Body of pancreas (tissue), 4 donors: ENCODE measurements at regions not wholly inside any gene's neighbourhood (a gene's known extent, or its start where the extent isn't known, plus 50 kb on each side); places are given as distances from the start of the nearest gene placed in this dataset.

Experiments used
- POLR2A ChIP-seq, 3 donors: fragments of 450-650 bp; IDR thresholded peaks; one replicate each; pipeline ENCODE4 v1.6.1; 2016; ENCODE audit warnings: antibody characterized with exemption in 3 of 3, mild to moderate bottlenecking in 2 of 3
- TF ChIP-seq, protein P1 (sequence below), 7 experiments: fragments of 450-650 bp in 4 of 7; fragments of 200-600 bp in 3 of 7; sonication (generic) in 3 of 7; IDR thresholded peaks; one replicate each; pipeline ENCODE4 v1.5.1; 2016 to 2019; ENCODE audit warnings: antibody characterized with exemption in 7 of 7

DNA sequence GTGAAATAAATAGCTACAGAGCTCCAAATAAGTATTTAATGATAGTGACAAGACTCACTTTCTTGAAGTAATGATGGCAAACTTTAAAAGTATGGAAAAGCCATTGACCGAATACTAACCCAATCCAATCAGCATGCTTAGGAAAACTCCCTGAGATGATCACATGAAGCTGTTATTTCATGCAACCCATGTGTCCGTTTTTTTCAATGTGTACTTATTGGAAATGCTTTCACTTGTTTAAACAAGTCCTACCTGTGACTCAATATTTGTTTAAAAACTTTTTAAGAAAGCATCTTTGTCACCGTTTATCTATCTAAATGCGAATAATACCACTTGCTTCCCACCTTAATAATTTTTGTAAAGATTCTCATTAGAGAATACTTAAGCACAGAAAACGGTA is 185.8 kb downstream of the NRIP1 start:
- TF ChIP-seq POLR2A (IDR thresholded peaks at IDR 0.05), result no peak
- TF ChIP-seq, protein P1, sequence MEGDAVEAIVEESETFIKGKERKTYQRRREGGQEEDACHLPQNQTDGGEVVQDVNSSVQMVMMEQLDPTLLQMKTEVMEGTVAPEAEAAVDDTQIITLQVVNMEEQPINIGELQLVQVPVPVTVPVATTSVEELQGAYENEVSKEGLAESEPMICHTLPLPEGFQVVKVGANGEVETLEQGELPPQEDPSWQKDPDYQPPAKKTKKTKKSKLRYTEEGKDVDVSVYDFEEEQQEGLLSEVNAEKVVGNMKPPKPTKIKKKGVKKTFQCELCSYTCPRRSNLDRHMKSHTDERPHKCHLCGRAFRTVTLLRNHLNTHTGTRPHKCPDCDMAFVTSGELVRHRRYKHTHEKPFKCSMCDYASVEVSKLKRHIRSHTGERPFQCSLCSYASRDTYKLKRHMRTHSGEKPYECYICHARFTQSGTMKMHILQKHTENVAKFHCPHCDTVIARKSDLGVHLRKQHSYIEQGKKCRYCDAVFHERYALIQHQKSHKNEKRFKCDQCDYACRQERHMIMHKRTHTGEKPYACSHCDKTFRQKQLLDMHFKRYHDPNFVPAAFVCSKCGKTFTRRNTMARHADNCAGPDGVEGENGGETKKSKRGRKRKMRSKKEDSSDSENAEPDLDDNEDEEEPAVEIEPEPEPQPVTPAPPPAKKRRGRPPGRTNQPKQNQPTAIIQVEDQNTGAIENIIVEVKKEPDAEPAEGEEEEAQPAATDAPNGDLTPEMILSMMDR (IDR thresholded peaks at IDR 0.05), result no peak
